SU-DHL-6 (cell line): ENCODE measurements at regions not wholly inside any gene's neighbourhood (a gene's known extent, or its start where the extent isn't known, plus 50 kb on each side); places are given as distances from the start of the nearest gene placed in this dataset.

ENCODE experiments used
- H2AFZ ChIP-seq: fragments of 200-600 bp; sonication (generic); 2 replicates; pipeline ENCODE4 v1.6.1; 2014; ENCODE audit warnings: low read depth, mild to moderate bottlenecking, moderate library complexity, mixed read lengths, antibody characterized with exemption, low read length; ENCODE audit not compliant: severe bottlenecking
- H3F3A ChIP-seq: fragments of 200-600 bp; shearing (Covaris generic); 2 replicates; pipeline ENCODE4 v1.6.0; 2016; ENCODE audit warnings: antibody characterized with exemption, mild to moderate bottlenecking; ENCODE audit not compliant: insufficient read depth
- H3K27ac ChIP-seq: fragments of 200-600 bp; sonication (generic); 2 replicates; pipeline ENCODE4 v1.5.1; 2016; ENCODE audit warnings: low read depth, mild to moderate bottlenecking, low read length, moderate library complexity, mixed read lengths
- H3K27me3 ChIP-seq: fragments of 200-600 bp; sonication (generic), shearing (Covaris generic); 2 replicates; pipeline ENCODE4 v1.6.0; 2014; ENCODE audit warnings: mild to moderate bottlenecking, low read length
- H3K36me3 ChIP-seq: fragments of 200-600 bp; sonication (generic); 2 replicates; pipeline ENCODE4 v1.6.1; 2014; ENCODE audit warnings: mild to moderate bottlenecking, low read length, mixed read lengths
- H3K4me2 ChIP-seq: fragments of 300-600, 200-600 bp; shearing (Covaris generic), sonication (generic); 2 replicates; pipeline ENCODE4 v1.6.0; 2014; ENCODE audit warnings: low read length, low read depth, mild to moderate bottlenecking; ENCODE audit not compliant: poor library complexity, severe bottlenecking
- H3K4me3 ChIP-seq: fragments of 200-600 bp; sonication (generic); 2 replicates; pipeline ENCODE4 v1.5.1; 2014; ENCODE audit warnings: antibody characterized with exemption, low read length, mild to moderate bottlenecking, mixed read lengths; ENCODE audit not compliant: insufficient read depth, poor library complexity, severe bottlenecking
- H3K79me2 ChIP-seq: fragments of 200-600 bp; sonication (generic); 2 replicates; pipeline ENCODE4 v1.6.1; 2014; ENCODE audit warnings: mild to moderate bottlenecking, low read length, moderate library complexity; ENCODE audit not compliant: insufficient read depth
- H3K9ac ChIP-seq: fragments of 200-600 bp; sonication (generic); 2 replicates; pipeline ENCODE4 v1.7.0; 2014; ENCODE audit warnings: mild to moderate bottlenecking, low read length
- H3K9me2 ChIP-seq: fragments of 200-600 bp; sonication (generic); replicated peaks from 2 replicates; pipeline ENCODE4 v1.6.1; 2014; ENCODE audit warnings: low read length; ENCODE audit not compliant: insufficient read depth
- H3K9me3 ChIP-seq: fragments of 200-600 bp; sonication (generic); 2 replicates; pipeline ENCODE4 v1.6.1; 2014; ENCODE audit warnings: low read length, mixed read lengths; ENCODE audit not compliant: insufficient read depth
- H4K20me1 ChIP-seq: fragments of 200-600 bp; sonication (generic); 2 replicates; pipeline ENCODE4 v1.6.1; 2014; ENCODE audit warnings: low read depth, mild to moderate bottlenecking, antibody characterized with exemption, low read length, moderate library complexity, mixed read lengths
- CTCF ChIP-seq: fragments of 200-600 bp; sonication (generic); IDR thresholded peaks from one replicate; pipeline ENCODE4 v1.5.1; 2017; ENCODE audit warnings: antibody characterized with exemption, mild to moderate bottlenecking, low read length, moderate library complexity; ENCODE audit not compliant: insufficient read depth, poor library complexity, severe bottlenecking
- EZH2phosphoT487 ChIP-seq: fragments of 200-600 bp; sonication (generic), shearing (Covaris generic); conservative IDR thresholded peaks from 2 replicates; pipeline ENCODE4 v1.6.1; 2018; ENCODE audit warnings: mild to moderate bottlenecking, antibody characterized with exemption, low read length, moderate library complexity, mixed read lengths

- Histone ChIP-seq H2AFZ (no peak overlapping the region), H3F3A (no peaks in the 10 kb centered on the region), H3K27ac (no peak overlapping the region), H3K9ac (no peak overlapping the region), H3K9me3 (no peaks in the 10 kb centered on the region), H3K9me2 (no peaks in the 10 kb centered on the region), H4K20me1 (no peaks in the 10 kb centered on the region), H3K36me3 (no peaks in the 10 kb centered on the region), H3K79me2 (no peaks in the 10 kb centered on the region), H3K4me2 (no peak overlapping the region), H3K4me3 (no peak overlapping the region), H3K27me3 (no peaks in the 10 kb centered on the region)
- TF ChIP-seq EZH2phosphoT487 (no peak), CTCF (no peak)
Measured at GRCh38 chr14:82549306-82549990, 1015.8 kb upstream of the SEL1L start.

- H3K79me2 ChIP-seq: no peaks in the 10 kb centered on the region
- no peaks in the 10 kb centered on the region for H3K36me3 ChIP-seq
Measured at GRCh38 chr14:82562881-82563280, 1029.2 kb upstream of the SEL1L start.

GRCh38 chr14:82565825-82566224, 1032.2 kb upstream of the SEL1L start:
- H3K9me2 ChIP-seq: no peaks in the 10 kb centered on the region
- H3K27ac ChIP-seq: no peak overlapping the region
- H3K79me2 ChIP-seq: no peaks in the 10 kb centered on the region
- H3K36me3 ChIP-seq: no peaks in the 10 kb centered on the region
- H3K4me2 ChIP-seq: no peak overlapping the region
- no peak overlapping the region for H3K4me3 ChIP-seq
- H3K9me3 ChIP-seq: no peaks in the 10 kb centered on the region
- H3F3A ChIP-seq: no peaks in the 10 kb centered on the region
- no peak overlapping the region for H2AFZ ChIP-seq
- H3K27me3 ChIP-seq: no peaks in the 10 kb centered on the region
- no peak overlapping the region for H3K9ac ChIP-seq
- H4K20me1 ChIP-seq: no peaks in the 10 kb centered on the region
- no peak for TF ChIP-seq EZH2phosphoT487
- no peak for TF ChIP-seq CTCF

More at GRCh38 chr14:82562881-82563280, 1029.2 kb upstream of the SEL1L start:
- Histone ChIP-seq H3K4me2 (no peak overlapping the region), H3K27me3 (no peaks in the 10 kb centered on the region), H4K20me1 (no peaks in the 10 kb centered on the region), H3K9me3 (no peaks in the 10 kb centered on the region), H3K9ac (no peak overlapping the region), H3K9me2 (no peaks in the 10 kb centered on the region), H3K27ac (no peak overlapping the region), H2AFZ (no peak overlapping the region), H3F3A (no peaks in the 10 kb centered on the region), H3K4me3 (no peak overlapping the region)
- TF ChIP-seq CTCF: no peak
- TF ChIP-seq EZH2phosphoT487: no peak
